SH-SY5Y (cell line): ENCODE measurements at regions not wholly inside any gene's neighbourhood (a gene's known extent, or its start where the extent isn't known, plus 50 kb on each side); places are given as distances from the start of the nearest gene placed in this dataset.

Experiments
- GATA2 ChIP-seq: IDR thresholded peaks from 2 replicates; pipeline ENCODE4 v1.6.1; 2011; ENCODE audit warnings: mild to moderate bottlenecking, low read depth, low read length
- GATA3 ChIP-seq: IDR thresholded peaks from 2 replicates; pipeline ENCODE4 v1.6.1; 2011; ENCODE audit warnings: low read depth, mild to moderate bottlenecking, low read length, moderate library complexity

GRCh38 chr3:40613306-40613705, 88.5 kb downstream of the ZNF621 start:
- no peak for TF ChIP-seq GATA2
- no peak for TF ChIP-seq GATA3
